Aorta (tissue), 5 donors: ENCODE measurements at regions not wholly inside any gene's neighbourhood (a gene's known extent, or its start where the extent isn't known, plus 50 kb on each side); places are given as distances from the start of the nearest gene placed in this dataset.

ENCODE experiments used
- ATAC-seq: fragments of 200-7000 bp; cut with Tn5 transposase; one replicate; pipeline ENCODE4 v1.9.1; 2022; ENCODE audit warnings: moderate library complexity; ENCODE audit not compliant: low FRiP score
- DNase-seq, 2 donors: peaks; one replicate each; pipeline ENCODE4 v3.0.0-alpha.2; 2020
- H3K27ac ChIP-seq, 2 donors: one replicate each; pipeline ENCODE4 v1.5.1; 2013; ENCODE audit warnings: low read length in 2 of 2, mild to moderate bottlenecking in 2 of 2, moderate library complexity in 2 of 2, control low read depth in 1 of 2, inconsistent platforms in 1 of 2, low read depth in 1 of 2
- H3K27me3 ChIP-seq, 2 donors: one replicate each; pipeline ENCODE4 v1.6.1; 2013; ENCODE audit warnings: control low read depth in 1 of 2, low read length in 1 of 2, mild to moderate bottlenecking in 1 of 2, moderate library complexity in 1 of 2; ENCODE audit not compliant: insufficient read depth in 2 of 2, control insufficient read depth in 1 of 2
- H3K36me3 ChIP-seq, 2 donors: one replicate each; pipeline ENCODE4 v1.6.1; 2013; ENCODE audit warnings: control low read depth in 1 of 2, low read length in 1 of 2, mild to moderate bottlenecking in 1 of 2; ENCODE audit not compliant: insufficient read depth in 2 of 2, control insufficient read depth in 1 of 2
- H3K4me1 ChIP-seq, 2 donors: one replicate each; pipeline ENCODE4 v1.6.1; 2013; ENCODE audit warnings: low read length in 2 of 2, control low read depth in 1 of 2, mild to moderate bottlenecking in 1 of 2, moderate library complexity in 1 of 2; ENCODE audit not compliant: insufficient read depth in 2 of 2, control insufficient read depth in 1 of 2
- H3K4me3 ChIP-seq, 2 donors: one replicate each; pipeline ENCODE4 v1.5.1; 2013; ENCODE audit warnings: low read length in 2 of 2, control low read depth in 1 of 2, mild to moderate bottlenecking in 1 of 2
- H3K9me3 ChIP-seq: one replicate; pipeline ENCODE4 v1.6.1; 2013; ENCODE audit warnings: mild to moderate bottlenecking, low read length; ENCODE audit not compliant: control insufficient read depth
- WGBS, 2 donors: extraction: QIAGEN DNeasy Blood & Tissue Kit; methylation state at CpG; one replicate each; pipeline ENCODE4 v1.1.7; 2013; 5-methylcytosine and 5-hydroxymethylcytosine counted together
- intact Hi-C, 2 donors: fragments of 100-400 bp; cut with DNase I; formaldehyde crosslinking; loops; one replicate each; pipeline versions ENCODE4 v1.14.2 to v1.15.0; 2022
- donor health status: healthy with polysubstance abuse.
- donor health status: Bipolar disorder and iron deficiency.
- donor health status: DM: no; HTN: no; CAD: no.
- donor health status: DM: no; HTN: no; CAD: no.
- donor health status: DM: yes; HTN: yes; CAD: no.

DNA sequence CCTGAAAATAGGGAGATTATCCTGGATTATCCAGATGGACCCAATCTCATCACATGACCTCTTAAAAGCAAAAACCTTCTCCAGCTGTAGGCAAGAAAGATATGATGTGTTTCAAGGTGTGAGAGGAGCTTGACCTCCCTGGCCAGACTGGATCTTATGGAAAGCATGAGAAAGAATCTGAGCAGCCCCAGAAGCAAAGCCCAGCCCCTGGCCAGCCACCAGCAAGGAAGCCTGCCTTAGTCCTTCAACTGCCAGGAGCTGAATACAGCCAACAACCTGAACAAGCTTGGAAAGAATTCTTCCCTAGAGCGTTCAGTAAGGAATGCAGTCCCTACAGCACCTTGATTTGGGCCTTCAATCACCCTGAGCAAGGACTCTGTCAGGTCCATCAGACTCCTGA, 375.0 kb upstream of the CHRM3 start:
- H3K36me3 ChIP-seq: no peaks in the 10 kb centered on the region
- no peaks in the 10 kb centered on the region for H3K9me3 ChIP-seq
- no peak overlapping the region for H3K4me3 ChIP-seq
- H3K4me1 ChIP-seq: no peaks in the 10 kb centered on the region
- H3K27ac ChIP-seq: no peak overlapping the region
- ATAC-seq (no peak), DNase-seq (no peak)
- WGBS, 2 donors: 26 to 31% methylated on average over 1 of the region's 1 CpG
- intact Hi-C loops: no loop called here
- H3K27me3 ChIP-seq: no peaks in the 10 kb centered on the region

GRCh38 chr1:239008568-239008967, 377.8 kb upstream of the CHRM3 start:
- ATAC-seq (no peak), DNase-seq (no peak)
- no peak overlapping the region for H3K27ac ChIP-seq

DNA sequence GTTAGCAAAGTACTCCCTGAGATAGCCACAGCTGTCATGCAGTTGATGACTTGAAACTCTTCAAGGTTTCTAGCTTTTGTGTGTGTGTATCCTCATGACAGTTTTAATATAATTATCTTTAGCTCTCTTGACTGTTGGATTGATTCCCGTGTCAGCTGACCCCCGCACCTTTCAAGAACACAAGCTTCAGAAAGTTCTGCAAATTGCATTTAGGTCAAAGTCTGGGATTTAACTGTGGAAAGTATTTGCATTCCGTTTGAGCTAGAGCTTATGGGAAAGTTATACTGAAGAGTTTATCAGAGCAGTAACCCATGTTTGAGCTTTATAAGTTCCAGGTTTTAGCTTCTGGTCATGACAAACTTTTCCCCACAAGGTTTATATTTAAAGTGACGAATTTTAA, 380.1 kb upstream of the CHRM3 start:
- Histone ChIP-seq H3K36me3 (no peaks in the 10 kb centered on the region), H3K4me1 (no peaks in the 10 kb centered on the region), H3K9me3 (no peaks in the 10 kb centered on the region), H3K27me3 (no peaks in the 10 kb centered on the region), H3K27ac (no peak overlapping the region), H3K4me3 (no peak overlapping the region)
- no peak for DNase-seq
- ATAC-seq: no peak
- WGBS, 2 donors: 30 to 42% methylated on average over 4 of the region's 4 CpGs
- intact Hi-C loops: no loop called here

More at GRCh38 chr1:239008568-239008967, 377.8 kb upstream of the CHRM3 start:
- no peaks in the 10 kb centered on the region for H3K27me3 ChIP-seq
- intact Hi-C loops: no loop called here
- H3K4me3 ChIP-seq: no peak overlapping the region
- H3K9me3 ChIP-seq: no peaks in the 10 kb centered on the region
- no peaks in the 10 kb centered on the region for H3K4me1 ChIP-seq
- H3K36me3 ChIP-seq: no peaks in the 10 kb centered on the region

DNA sequence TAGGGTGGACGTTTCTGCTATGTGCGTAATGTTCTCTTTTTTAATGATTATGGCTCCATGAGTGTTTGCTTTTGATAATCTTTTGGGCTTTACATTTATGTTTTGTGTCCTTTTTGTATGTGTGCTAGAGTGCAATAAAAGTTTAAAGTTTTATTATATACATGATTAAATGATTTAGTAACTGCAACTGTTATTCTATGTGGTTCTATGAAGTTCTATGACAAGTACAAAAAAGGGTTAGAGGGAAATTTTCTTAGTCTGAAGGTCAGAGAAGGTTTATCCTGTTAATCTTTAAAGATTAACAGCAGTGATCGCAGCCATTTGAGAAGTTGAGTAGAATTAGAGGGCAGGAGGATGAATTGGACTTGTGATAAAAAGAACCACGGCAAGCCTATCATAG, 386.4 kb upstream of the CHRM3 start:
- 55 to 63% methylated on average over 4 of the region's 4 CpGs for WGBS, 2 donors
- Histone ChIP-seq H3K27ac (no peak overlapping the region), H3K4me3 (no peak overlapping the region), H3K27me3 (no peaks in the 10 kb centered on the region), H3K9me3 (no peaks in the 10 kb centered on the region), H3K4me1 (no peaks in the 10 kb centered on the region), H3K36me3 (no peaks in the 10 kb centered on the region)
- DNase-seq: no peak
- intact Hi-C loops: no loop called here
- no peak for ATAC-seq

DNA sequence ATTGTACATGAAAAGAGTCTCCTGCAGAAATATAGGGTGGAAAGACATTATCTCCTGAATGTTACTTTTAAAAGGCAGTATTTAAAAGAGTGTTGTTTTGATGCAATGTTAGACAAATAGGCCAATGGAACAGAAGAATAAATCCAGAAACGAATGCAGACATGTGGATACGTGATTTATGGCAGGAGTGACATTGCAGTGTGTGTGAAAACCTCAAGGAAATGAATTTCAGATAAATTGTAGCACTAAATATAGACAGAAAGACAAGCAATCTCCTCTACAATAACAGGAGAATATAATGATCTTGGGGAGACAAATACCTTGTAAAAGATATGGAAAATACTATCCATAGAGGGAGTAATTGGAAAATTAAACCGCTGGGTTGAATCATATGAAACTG, 387.8 kb upstream of the CHRM3 start:
- DNase-seq (no peak), ATAC-seq (no peak)
- H3K36me3 ChIP-seq: no peaks in the 10 kb centered on the region
- 53 to 59% methylated on average over 3 of the region's 3 CpGs for WGBS, 2 donors
- H3K27ac ChIP-seq: no peak overlapping the region
- no peak overlapping the region for H3K4me3 ChIP-seq
- no peaks in the 10 kb centered on the region for H3K27me3 ChIP-seq
- H3K4me1 ChIP-seq: no peaks in the 10 kb centered on the region
- intact Hi-C loops: no loop called here
- H3K9me3 ChIP-seq: no peaks in the 10 kb centered on the region

DNA sequence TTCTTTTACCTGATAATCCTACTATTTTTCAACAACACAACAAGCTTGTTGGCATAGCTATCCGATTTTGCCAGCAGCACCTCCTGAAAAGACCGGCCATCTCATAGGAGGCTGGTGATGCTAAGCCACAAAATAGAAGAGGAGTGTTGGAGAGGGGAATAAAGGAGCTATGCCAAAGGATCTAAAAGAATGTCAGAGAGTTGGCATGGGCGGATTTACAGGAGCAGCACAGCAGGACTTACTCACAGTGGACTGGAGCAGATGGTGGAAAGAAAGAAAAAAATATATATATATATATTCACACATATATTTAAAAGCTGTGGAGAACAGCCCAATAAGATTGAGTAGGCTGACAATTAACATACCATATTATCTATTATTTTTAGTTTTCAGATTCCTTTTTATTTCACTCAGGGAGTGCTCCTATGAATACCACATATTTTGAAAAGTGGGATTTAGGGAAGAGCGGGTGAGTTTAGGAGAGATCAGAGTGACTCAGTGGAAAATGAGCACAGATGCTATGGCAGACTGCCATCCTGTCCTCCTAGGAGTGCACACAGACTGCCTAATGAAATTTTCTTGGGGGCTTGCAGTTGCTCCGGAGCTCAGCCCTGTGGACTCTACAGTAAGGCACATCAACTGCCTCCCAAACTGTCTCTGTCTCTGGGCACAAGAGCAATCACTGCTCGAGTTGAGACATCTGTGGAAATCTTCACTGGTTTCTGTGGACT, 394.4 kb upstream of the CHRM3 start:
- no peaks in the 10 kb centered on the region for H3K36me3 ChIP-seq
- DNase-seq (no peak), ATAC-seq (no peak)
- H3K27ac ChIP-seq: no peak overlapping the region
- no peaks in the 10 kb centered on the region for H3K27me3 ChIP-seq
- no peaks in the 10 kb centered on the region for H3K9me3 ChIP-seq
- WGBS, 2 donors: 65 to 70% methylated on average over 6 of the region's 6 CpGs
- no peaks in the 10 kb centered on the region for H3K4me1 ChIP-seq
- intact Hi-C loops: no loop called here
- no peak overlapping the region for H3K4me3 ChIP-seq

DNA sequence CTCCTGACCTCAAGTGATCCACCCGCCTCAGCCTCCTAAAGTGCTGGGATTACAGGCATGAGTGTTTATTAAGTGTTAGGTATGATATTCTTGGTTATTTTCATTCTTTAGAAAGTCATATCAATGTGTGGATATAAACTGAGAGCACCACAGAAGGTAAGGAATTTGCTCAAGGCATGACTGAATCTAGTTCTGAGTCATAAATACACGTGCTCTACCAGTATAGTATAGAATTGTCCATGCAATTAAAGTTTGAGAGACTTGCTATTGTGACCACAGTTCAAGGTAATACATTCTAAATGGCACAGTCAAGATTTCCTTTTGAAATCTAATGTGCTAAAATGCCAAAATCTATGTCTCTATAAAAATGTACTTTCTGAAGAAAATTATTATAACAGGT, 401.1 kb upstream of the CHRM3 start:
- intact Hi-C loops: no loop called here
- ATAC-seq: no peak
- 89 to 92% methylated on average over 2 of the region's 2 CpGs for WGBS, 2 donors

GRCh38 chr1:238982736-238983135, 403.6 kb upstream of the CHRM3 start:
- H3K9me3 ChIP-seq: no peaks in the 10 kb centered on the region
- H3K27ac ChIP-seq: no peak overlapping the region
- WGBS, 2 donors: 64 to 74% methylated on average over 5 of the region's 5 CpGs
- H3K4me1 ChIP-seq: no peaks in the 10 kb centered on the region
- no peaks in the 10 kb centered on the region for H3K36me3 ChIP-seq
- intact Hi-C loops: no loop called here
- ATAC-seq (no peak), DNase-seq (no peak)
- H3K4me3 ChIP-seq: no peak overlapping the region
- H3K27me3 ChIP-seq: no peaks in the 10 kb centered on the region

More for the DNA sequence above, 401.1 kb upstream of the CHRM3 start:
- Histone ChIP-seq H3K4me1 (no peaks in the 10 kb centered on the region), H3K36me3 (no peaks in the 10 kb centered on the region), H3K27ac (no peak overlapping the region), H3K27me3 (no peaks in the 10 kb centered on the region), H3K4me3 (no peak overlapping the region), H3K9me3 (no peaks in the 10 kb centered on the region)
- DNase-seq: no peak

GRCh38 chr1:238981317-238981933, 404.9 kb upstream of the CHRM3 start:
- H3K9me3 ChIP-seq: no peaks in the 10 kb centered on the region
- no peaks in the 10 kb centered on the region for H3K4me1 ChIP-seq
- no peak overlapping the region for H3K4me3 ChIP-seq
- DNase-seq (no peak), ATAC-seq (no peak)
- H3K36me3 ChIP-seq: no peaks in the 10 kb centered on the region
- no peak overlapping the region for H3K27ac ChIP-seq
- intact Hi-C loops: no loop called here
- no peaks in the 10 kb centered on the region for H3K27me3 ChIP-seq
- 66 to 70% methylated on average over 2 of the region's 2 CpGs for WGBS, 2 donors
